HL-60 (cell line): ENCODE measurements at regions not wholly inside any gene's neighbourhood (a gene's known extent, or its start where the extent isn't known, plus 50 kb on each side); places are given as distances from the start of the nearest gene placed in this dataset.

Experiments
- CTCF ChIP-seq: IDR thresholded peaks from one replicate; pipeline ENCODE4 v1.5.1; 2011; ENCODE audit warnings: low read length, control low read depth, inconsistent platforms; ENCODE audit not compliant: insufficient read depth
- REST ChIP-seq: IDR thresholded peaks from 2 replicates; pipeline ENCODE4 v1.6.1; 2012; ENCODE audit warnings: low read depth; ENCODE audit not compliant: insufficient replicate concordance

- TF ChIP-seq CTCF (no peak), REST (no peak)
These were observed 116.9 kb downstream of the CCNA1 start for GRCh38 chr13:36549126-36549702.
